SK-N-SH (cell line): ENCODE measurements at regions not wholly inside any gene's neighbourhood (a gene's known extent, or its start where the extent isn't known, plus 50 kb on each side); places are given as distances from the start of the nearest gene placed in this dataset.

Experiments used
- CTCF ChIA-PET: fragments of 300-600, 350-600 bp; formaldehyde crosslinking; extraction: SDS; loops from one replicate; lab custom pipeline; 2021; lab: Yijun Ruan, JAX
- POLR2A ChIA-PET: fragments of 350-600 bp; sonication (Branson Sonifier 250); formaldehyde crosslinking; extraction: SDS; loops from one replicate; lab custom pipeline; 2020; ENCODE audit warnings: antibody characterized with exemption, inconsistent platforms; lab: Yijun Ruan, JAX
- DNase-seq: peaks from one replicate; pipeline ENCODE4 v3.0.0; 2012
- H2AFZ ChIP-seq: fragments of 200-600 bp; sonication (generic); 2 replicates; pipeline ENCODE4 v1.8.1; 2016; ENCODE audit warnings: antibody characterized with exemption, mild to moderate bottlenecking, low read depth
- H3F3A ChIP-seq: fragments of 200-600 bp; sonication (generic); replicated peaks from 2 replicates; pipeline ENCODE3; 2016; ENCODE audit warnings: antibody characterized with exemption, mild to moderate bottlenecking; ENCODE audit not compliant: insufficient read depth
- H3K27ac ChIP-seq, 2 experiments: fragments of 200-500 bp in 1 of 2; fragments of 200-600 bp in 1 of 2; sonication (Bioruptor generic) in 1 of 2; sonication (generic), shearing (Covaris generic) in 1 of 2; 2 replicates each; pipeline versions ENCODE4 v1.5.1 to v1.6.1; 2014 to 2016; ENCODE audit warnings: low read depth in 2 of 2, inconsistent platforms in 1 of 2, low read length in 1 of 2, mild to moderate bottlenecking in 1 of 2, mixed read lengths in 1 of 2
- H3K27me3 ChIP-seq: fragments of 200-600 bp; sonication (generic), shearing (Covaris generic); 2 replicates; pipeline ENCODE4 v1.6.1; 2016; ENCODE audit warnings: mixed run types; ENCODE audit not compliant: insufficient read depth
- H3K36me3 ChIP-seq, 2 experiments: fragments of 200-500 bp in 1 of 2; fragments of 200-600 bp in 1 of 2; sonication (Bioruptor generic) in 1 of 2; sonication (generic) in 1 of 2; replicated peaks in 1 of 2; 2 replicates each; pipeline versions ENCODE3 to v1.5.1; 2014 to 2016; ENCODE audit warnings: low read length in 1 of 2, mild to moderate bottlenecking in 1 of 2; ENCODE audit not compliant: insufficient read depth in 2 of 2, control insufficient read depth in 1 of 2
- H3K4me1 ChIP-seq, 2 experiments: fragments of 200-500 bp in 1 of 2; fragments of 200-600 bp in 1 of 2; sonication (Bioruptor generic) in 1 of 2; sonication (generic), shearing (Covaris generic) in 1 of 2; 2 replicates each; pipeline versions ENCODE4 v1.5.1 to v1.6.1; 2014 to 2016; ENCODE audit warnings: low read depth in 1 of 2, low read length in 1 of 2, mixed run types in 1 of 2; ENCODE audit not compliant: insufficient read depth in 2 of 2, control insufficient read depth in 1 of 2
- H3K4me2 ChIP-seq: fragments of 200-600 bp; sonication (generic), shearing (Covaris generic); 2 replicates; pipeline ENCODE4 v1.6.1; 2017; ENCODE audit warnings: mixed run types
- H3K4me3 ChIP-seq, 2 experiments: fragments of 200-500 bp in 1 of 2; fragments of 200-600 bp in 1 of 2; sonication (Bioruptor generic) in 1 of 2; sonication (generic), shearing (Covaris generic) in 1 of 2; 2 replicates each; pipeline versions ENCODE4 v1.5.1 to v1.8.1; 2014 to 2016; ENCODE audit warnings: low read depth in 2 of 2, inconsistent platforms in 1 of 2, low read length in 1 of 2, mild to moderate bottlenecking in 1 of 2, mixed read lengths in 1 of 2, moderate library complexity in 1 of 2
- H3K79me2 ChIP-seq: fragments of 200-600 bp; sonication (generic); 2 replicates; pipeline ENCODE4 v1.8.1; 2017; ENCODE audit warnings: mild to moderate bottlenecking; ENCODE audit not compliant: insufficient read depth
- H3K9ac ChIP-seq: fragments of 200-600 bp; sonication (generic); 2 replicates; pipeline ENCODE4 v1.6.1; 2017; ENCODE audit warnings: mixed run types
- H3K9me2 ChIP-seq: fragments of 200-600 bp; sonication (generic); 2 replicates; pipeline ENCODE4 v1.6.1; 2017; ENCODE audit warnings: mixed run types
- H3K9me3 ChIP-seq: fragments of 200-600 bp; sonication (generic); 2 replicates; pipeline ENCODE4 v1.6.1; 2017; ENCODE audit warnings: mixed run types, mild to moderate bottlenecking, moderate library complexity
- H4K20me1 ChIP-seq: fragments of 200-600 bp; sonication (generic); 2 replicates; pipeline ENCODE4 v1.6.1; 2017; ENCODE audit warnings: mild to moderate bottlenecking, mixed run types; ENCODE audit not compliant: insufficient read depth
- EP300 ChIP-seq, 2 experiments: IDR thresholded peaks; 2 replicates each; pipeline versions ENCODE4 v1.4.0 to v1.6.1; 2012; ENCODE audit warnings: borderline replicate concordance in 1 of 2, low read depth in 1 of 2, low read length in 1 of 2
- FOXJ3 ChIP-seq: sonication (generic); formaldehyde crosslinking; IDR thresholded peaks from 2 replicates; pipeline ENCODE4 v1.5.1; 2020; ENCODE audit warnings: mild to moderate bottlenecking, missing genetic modification reagents
- NRF1 ChIP-seq: IDR thresholded peaks from 2 replicates; pipeline ENCODE4 v1.6.1; 2012; ENCODE audit warnings: low read depth, mild to moderate bottlenecking, low read length
- PBX3 ChIP-seq: IDR thresholded peaks from 2 replicates; pipeline ENCODE4; 2012
- POLR2AphosphoS5 ChIP-seq: IDR thresholded peaks from 2 replicates; pipeline ENCODE4 v1.6.1; 2012; ENCODE audit warnings: low read depth, low read length
- RAD21 ChIP-seq: IDR thresholded peaks from 2 replicates; pipeline ENCODE4 v1.6.1; 2012; ENCODE audit warnings: mild to moderate bottlenecking, low read length
- RCOR1 ChIP-seq: fragments of 150-350 bp; IDR thresholded peaks from 2 replicates; pipeline ENCODE4 v1.6.1; 2017; ENCODE audit warnings: antibody characterized with exemption, low read length
- REST ChIP-seq: IDR thresholded peaks from 2 replicates; pipeline ENCODE4 v1.6.1; 2012; ENCODE audit warnings: mild to moderate bottlenecking, low read depth, low read length, moderate library complexity
- SMC3 ChIP-seq: IDR thresholded peaks from 2 replicates; pipeline ENCODE4 v1.6.1; 2012; ENCODE audit warnings: low read depth, low read length, improper control_type of control experiment
- TAF1 ChIP-seq: IDR thresholded peaks from 2 replicates; pipeline ENCODE4 v1.6.1; 2012; ENCODE audit warnings: low read depth, mild to moderate bottlenecking, low read length, moderate library complexity, borderline replicate concordance
- TCF12 ChIP-seq: IDR thresholded peaks from 2 replicates; pipeline ENCODE4 v1.4.0; 2012
- TEAD4 ChIP-seq: IDR thresholded peaks from 2 replicates; pipeline ENCODE4 v1.4.0; 2012; ENCODE audit warnings: mild to moderate bottlenecking, borderline replicate concordance; ENCODE audit not compliant: insufficient read depth
- WGBS: methylation state at CpG from one replicate; pipeline ENCODE4 v1.1.6; 2017; ENCODE audit warnings: low lambda C conversion rate; 5-methylcytosine and 5-hydroxymethylcytosine counted together

GRCh38 chr6:88544986-88545612 lies 379.0 kb upstream of the CNR1 start (continued):
- no peak for TF ChIP-seq RCOR1

GRCh38 chr6:88539295-88539764 lies 373.2 kb upstream of the CNR1 start:
- H3K4me2 ChIP-seq: no peak overlapping the region
- DNase-seq: no peak
- H3F3A ChIP-seq: no peaks in the 10 kb centered on the region
- TF ChIP-seq RAD21: no peak
- no peak for TF ChIP-seq POLR2AphosphoS5
- TF ChIP-seq REST: peak; percentile 18; the same call in 1 of the 2 replicates
- no peak for TF ChIP-seq FOXJ3
- TF ChIP-seq NRF1: no peak
- ChIA-PET CTCF (interaction anchor here (1.0 to 1.2 kb wide), 2 partner anchors 9 to 10 kb away, joined by 3 to 4 read pairs; no protein-coding TSS in a partner anchor), POLR2A (no interaction called here)
- no peak overlapping the region for H2AFZ ChIP-seq
- H3K9ac ChIP-seq: no peak overlapping the region
- no peaks in the 10 kb centered on the region for H3K79me2 ChIP-seq
- no peaks in the 10 kb centered on the region for H3K9me2 ChIP-seq
- no peaks in the 10 kb centered on the region for H3K4me1 ChIP-seq
- no peak overlapping the region for H3K4me3 ChIP-seq
- H3K27me3 ChIP-seq: no peaks in the 10 kb centered on the region
- no peak overlapping the region for H3K27ac ChIP-seq
- no peaks in the 10 kb centered on the region for H4K20me1 ChIP-seq
- whole genome bisulfite sequencing: 48% methylated on average over 4 of the region's 4 CpGs
- H3K36me3 ChIP-seq: no peaks in the 10 kb centered on the region
- no peaks in the 10 kb centered on the region for H3K9me3 ChIP-seq

GRCh38 chr6:88538840-88539239 lies 372.7 kb upstream of the CNR1 start:
- H3K4me3 ChIP-seq: no peak overlapping the region
- no peaks in the 10 kb centered on the region for H3F3A ChIP-seq
- no peak overlapping the region for H2AFZ ChIP-seq
- 34% methylated on average over 3 of the region's 3 CpGs for WGBS
- no peak for DNase-seq
- H4K20me1 ChIP-seq: no peaks in the 10 kb centered on the region
- TF ChIP-seq TCF12 (no peak), EP300 (IDR thresholded peaks at IDR 0.05; ENCODE audit: borderline replicate concordance in 1 of 2, low read depth in 1 of 2, low read length in 1 of 2) (no peak), PBX3 (no peak), SMC3 (no peak), TAF1 (no peak), NRF1 (no peak), TEAD4 (no peak), RAD21 (no peak)
- TF ChIP-seq, all 33 proteins: peak for 0
- H3K4me2 ChIP-seq: no peak overlapping the region
- H3K27me3 ChIP-seq: no peaks in the 10 kb centered on the region
- H3K27ac ChIP-seq: no peak overlapping the region
- no peaks in the 10 kb centered on the region for H3K36me3 ChIP-seq
- no peaks in the 10 kb centered on the region for H3K9me2 ChIP-seq
- no peaks in the 10 kb centered on the region for H3K79me2 ChIP-seq
- POLR2A ChIA-PET: no interaction called here
- no peaks in the 10 kb centered on the region for H3K4me1 ChIP-seq
- no peaks in the 10 kb centered on the region for H3K9me3 ChIP-seq
- CTCF ChIA-PET: interaction anchor here (1.2 kb wide), 1 partner anchor 9 kb away, joined by 4 read pairs; no protein-coding TSS in a partner anchor
- no peak overlapping the region for H3K9ac ChIP-seq
